ENCODE measurements at regions not wholly inside any gene's neighbourhood (a gene's known extent, or its start where the extent isn't known, plus 50 kb on each side); places are given as distances from the start of the nearest gene placed in this dataset.

- no peak for DNase-seq
- Histone ChIP-seq H3K4me3 (ENCODE audit: low read depth, low read length) (no peak overlapping the region), H3K36me3 (replicated peaks) (no peaks in the 10 kb centered on the region), H3K27me3 (replicated peaks) (no peaks in the 10 kb centered on the region), H3K27ac (no peak overlapping the region)
- in situ Hi-C loops (cut with HindIII; ENCODE audit: low pct_ligation_motif_present, low sequenced_read_pairs): no loop called here
- TF ChIP-seq CTCF (IDR thresholded peaks at IDR 0.05; ENCODE audit: low read depth, low read length, missing control alignments): no peak
These were observed 292.1 kb upstream of the RGS18 start for GRCh38 chr1:191866155-191866554.

- Histone ChIP-seq H3K36me3 (replicated peaks) (no peaks in the 10 kb centered on the region), H3K27me3 (replicated peaks) (no peaks in the 10 kb centered on the region), H3K27ac (no peak overlapping the region), H3K4me3 (ENCODE audit: low read depth, low read length) (no peak overlapping the region)
- no peak for TF ChIP-seq CTCF (IDR thresholded peaks at IDR 0.05; ENCODE audit: low read depth, low read length, missing control alignments)
- no peak for DNase-seq
- in situ Hi-C loops (cut with HindIII; ENCODE audit: low pct_ligation_motif_present, low sequenced_read_pairs): no loop called here
These were observed 288.4 kb upstream of the RGS18 start for GRCh38 chr1:191869790-191870312.

GRCh38 chr1:191870490-191870889 is 287.8 kb upstream of the RGS18 start:
- DNase-seq: no peak
- Histone ChIP-seq H3K27ac (no peak overlapping the region), H3K27me3 (replicated peaks) (no peaks in the 10 kb centered on the region), H3K4me3 (ENCODE audit: low read depth, low read length) (no peak overlapping the region), H3K36me3 (replicated peaks) (no peaks in the 10 kb centered on the region)
- in situ Hi-C loops (cut with HindIII; ENCODE audit: low pct_ligation_motif_present, low sequenced_read_pairs): no loop called here
- no peak for TF ChIP-seq CTCF (IDR thresholded peaks at IDR 0.05; ENCODE audit: low read depth, low read length, missing control alignments)

- Histone ChIP-seq H3K36me3 (replicated peaks) (no peaks in the 10 kb centered on the region), H3K4me3 (ENCODE audit: low read depth, low read length) (no peak overlapping the region), H3K27me3 (replicated peaks) (no peaks in the 10 kb centered on the region), H3K27ac (no peak overlapping the region)
- no peak for TF ChIP-seq CTCF (IDR thresholded peaks at IDR 0.05; ENCODE audit: low read depth, low read length, missing control alignments)
- in situ Hi-C loops (cut with HindIII; ENCODE audit: low pct_ligation_motif_present, low sequenced_read_pairs): no loop called here
- no peak for DNase-seq
These were observed 282.3 kb upstream of the RGS18 start for GRCh38 chr1:191875994-191876393.

GRCh38 chr1:191876631-191877030 is 281.6 kb upstream of the RGS18 start:
- no peak for DNase-seq
- no peak for TF ChIP-seq CTCF (IDR thresholded peaks at IDR 0.05; ENCODE audit: low read depth, low read length, missing control alignments)
- H3K4me3 ChIP-seq (ENCODE audit: low read depth, low read length): no peak overlapping the region
- no peak overlapping the region for H3K27ac ChIP-seq
- in situ Hi-C loops (cut with HindIII; ENCODE audit: low pct_ligation_motif_present, low sequenced_read_pairs): no loop called here
- no peaks in the 10 kb centered on the region for H3K27me3 ChIP-seq (replicated peaks)
- no peaks in the 10 kb centered on the region for H3K36me3 ChIP-seq (replicated peaks)

GRCh38 chr1:191882870-191883269 is 275.4 kb upstream of the RGS18 start:
- H3K36me3 ChIP-seq (replicated peaks): no peaks in the 10 kb centered on the region
- H3K27me3 ChIP-seq (replicated peaks): no peaks in the 10 kb centered on the region
- in situ Hi-C loops (cut with HindIII; ENCODE audit: low pct_ligation_motif_present, low sequenced_read_pairs): no loop called here
- no peak for TF ChIP-seq CTCF (IDR thresholded peaks at IDR 0.05; ENCODE audit: low read depth, low read length, missing control alignments)
- no peak overlapping the region for H3K4me3 ChIP-seq (ENCODE audit: low read depth, low read length)
- no peak for DNase-seq
- H3K27ac ChIP-seq: no peak overlapping the region
